Testis (tissue), 2 donors: ENCODE measurements at regions not wholly inside any gene's neighbourhood (a gene's known extent, or its start where the extent isn't known, plus 50 kb on each side); places are given as distances from the start of the nearest gene placed in this dataset.

ENCODE experiments used
- DNase-seq: peaks from one replicate; pipeline ENCODE4 v3.0.0-alpha.2; 2019
- H3K27ac ChIP-seq, 2 donors: fragments of 200-600 bp; sonication (generic); one replicate each; pipeline ENCODE4 v1.5.1; 2019
- H3K27me3 ChIP-seq: fragments of 200-600 bp; sonication (generic); one replicate; pipeline ENCODE4 v1.5.1; 2019
- H3K36me3 ChIP-seq: fragments of 200-600 bp; sonication (generic); one replicate; pipeline ENCODE4 v1.5.1; 2017; ENCODE audit warnings: low read depth; ENCODE audit errors: missing control alignments
- H3K4me1 ChIP-seq: fragments of 200-600 bp; sonication (generic); one replicate; pipeline ENCODE4 v1.5.1; 2019
- H3K4me3 ChIP-seq, 2 donors: fragments of 200-600 bp; sonication (generic); one replicate each; pipeline ENCODE4 v1.5.1; 2017 to 2019
- H3K9me3 ChIP-seq: fragments of 200-600 bp; sonication (generic); one replicate; pipeline ENCODE4 v1.5.1; 2017
- CTCF ChIP-seq, 3 experiments: fragments of 450-650 bp in 2 of 3; fragments of 200-600 bp in 1 of 3; sonication (generic) in 1 of 3; IDR thresholded peaks; one replicate each; pipeline ENCODE4 v1.5.1; 2016 to 2019; ENCODE audit warnings: antibody characterized with exemption in 3 of 3, mild to moderate bottlenecking in 2 of 3, moderate library complexity in 1 of 3
- POLR2A ChIP-seq: fragments of 450-650 bp; IDR thresholded peaks from one replicate; pipeline ENCODE4 v1.6.1; 2017; ENCODE audit warnings: antibody characterized with exemption, mild to moderate bottlenecking, moderate library complexity
- WGBS, 2 donors: methylation state at CpG; one replicate each; pipeline ENCODE4 v1.1.5; 2018; 5-methylcytosine and 5-hydroxymethylcytosine counted together
- intact Hi-C: fragments of 100-400 bp; cut with DNase I; formaldehyde crosslinking; loops from one replicate; pipeline ENCODE4 v1.15.1; 2023; ENCODE audit warnings: low total_unique reads

GRCh38 chr1:29896300-29896699 is 660.0 kb downstream of the PTPRU start:
- intact Hi-C loops = no loop called here

GRCh38 chr1:29895201-29895600 is 658.9 kb downstream of the PTPRU start:
- Histone ChIP-seq H3K27ac (no peak overlapping the region), H3K4me1 (no peaks in the 10 kb centered on the region), H3K27me3 (no peaks in the 10 kb centered on the region), H3K4me3 (no peak overlapping the region), H3K9me3 (no peaks in the 10 kb centered on the region), H3K36me3 (no peaks in the 10 kb centered on the region)
- no peak for TF ChIP-seq POLR2A
- TF ChIP-seq CTCF (IDR thresholded peaks at IDR 0.05) = no peak
- 74 to 75% methylated on average over 4 of the region's 4 CpGs for WGBS, 2 donors
- intact Hi-C loops = no loop called here
- no peak for DNase-seq

More at GRCh38 chr1:29896300-29896699, 660.0 kb downstream of the PTPRU start:
- no peak for DNase-seq
- TF ChIP-seq POLR2A (no peak), CTCF (IDR thresholded peaks at IDR 0.05) (no peak)
- Histone ChIP-seq H3K27me3 (no peaks in the 10 kb centered on the region), H3K36me3 (no peaks in the 10 kb centered on the region), H3K9me3 (no peaks in the 10 kb centered on the region), H3K27ac (no peak overlapping the region), H3K4me1 (no peaks in the 10 kb centered on the region), H3K4me3 (no peak overlapping the region)
- WGBS, 2 donors = 85% methylated on average over 3 of the region's 3 CpGs

GRCh38 chr1:29894311-29894710 is 658.0 kb downstream of the PTPRU start:
- H3K36me3 ChIP-seq = no peaks in the 10 kb centered on the region
- WGBS, 2 donors = 73 to 87% methylated on average over 5 of the region's 5 CpGs
- TF ChIP-seq CTCF (IDR thresholded peaks at IDR 0.05) (no peak), POLR2A (no peak)
- intact Hi-C loops = no loop called here
- H3K4me3 ChIP-seq = no peak overlapping the region
- no peaks in the 10 kb centered on the region for H3K4me1 ChIP-seq
- H3K9me3 ChIP-seq = no peaks in the 10 kb centered on the region
- H3K27me3 ChIP-seq = no peaks in the 10 kb centered on the region
- DNase-seq = no peak
- H3K27ac ChIP-seq = no peak overlapping the region

DNA sequence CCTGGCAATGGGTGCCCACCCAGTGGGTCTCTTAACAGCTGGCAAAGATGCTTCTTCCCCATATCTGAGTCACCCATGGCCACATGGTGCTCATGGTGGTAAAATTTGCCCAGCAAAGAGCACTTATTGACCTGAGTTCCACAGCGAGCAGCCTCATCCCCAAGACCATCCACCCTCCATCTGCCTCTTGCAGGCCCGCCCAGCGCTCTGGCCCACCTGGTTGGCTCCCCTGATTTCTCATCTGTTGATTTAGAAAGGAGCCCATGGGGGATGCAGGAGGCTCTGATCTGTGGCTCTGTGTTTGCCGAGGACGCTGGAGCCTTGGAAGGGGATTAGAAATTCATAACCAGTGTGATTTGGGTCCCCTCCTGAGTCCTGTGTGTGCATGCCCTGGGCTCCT is 657.5 kb downstream of the PTPRU start:
- H3K9me3 ChIP-seq = no peaks in the 10 kb centered on the region
- H3K4me1 ChIP-seq = no peaks in the 10 kb centered on the region
- H3K27ac ChIP-seq = no peak overlapping the region
- H3K36me3 ChIP-seq = no peaks in the 10 kb centered on the region
- no peaks in the 10 kb centered on the region for H3K27me3 ChIP-seq
- intact Hi-C loops = no loop called here
- no peak for DNase-seq
- no peak overlapping the region for H3K4me3 ChIP-seq
- WGBS, 2 donors = 92 to 94% methylated on average over 3 to 5 of the region's 5 CpGs
- no peak for TF ChIP-seq CTCF (IDR thresholded peaks at IDR 0.05)
- no peak for TF ChIP-seq POLR2A

- Histone ChIP-seq H3K9me3 (no peaks in the 10 kb centered on the region), H3K27ac (no peak overlapping the region), H3K36me3 (no peaks in the 10 kb centered on the region), H3K4me1 (no peaks in the 10 kb centered on the region), H3K27me3 (no peaks in the 10 kb centered on the region), H3K4me3 (no peak overlapping the region)
- 68 to 89% methylated on average over 4 to 7 of the region's 7 CpGs for WGBS, 2 donors
- no peak for DNase-seq
- no peak for TF ChIP-seq CTCF (IDR thresholded peaks at IDR 0.05)
- no peak for TF ChIP-seq POLR2A
- intact Hi-C loops = no loop called here
Measured at GRCh38 chr1:29893046-29893723, 656.9 kb downstream of the PTPRU start.
